ENCODE measurements at regions not wholly inside any gene's neighbourhood (a gene's known extent, or its start where the extent isn't known, plus 50 kb on each side); places are given as distances from the start of the nearest gene placed in this dataset.

DNA sequence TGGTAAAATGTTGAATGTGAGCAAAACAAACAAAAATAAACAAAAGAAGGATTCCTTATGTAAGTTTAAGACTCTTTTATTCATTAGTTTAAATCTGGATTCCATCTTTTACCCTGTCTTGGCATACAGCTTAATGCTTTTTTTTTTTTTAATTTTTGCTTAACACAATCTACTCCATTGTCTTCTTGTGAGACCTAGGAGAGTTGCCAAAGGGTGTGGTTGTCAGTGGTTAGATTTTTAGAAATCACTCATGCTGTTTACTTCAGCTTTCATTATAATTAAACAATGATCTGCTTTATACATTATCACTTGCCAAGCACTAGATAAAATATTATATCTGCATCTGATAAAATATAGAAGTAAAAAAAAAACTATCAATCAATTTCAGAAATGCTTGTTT, 77.7 kb upstream of the KITLG start:
- Mint-ChIP-seq H3K4me3 (no peak overlapping the region), H3K27me3 (no peaks in the 10 kb centered on the region), H3K4me1 (no peaks in the 10 kb centered on the region), H3K9me3 (no peaks in the 10 kb centered on the region), H3K27ac (no peak overlapping the region), H3K36me3 (ENCODE audit: low read depth) (no peaks in the 10 kb centered on the region)
- ATAC-seq (replicated peaks), result no peak

DNA sequence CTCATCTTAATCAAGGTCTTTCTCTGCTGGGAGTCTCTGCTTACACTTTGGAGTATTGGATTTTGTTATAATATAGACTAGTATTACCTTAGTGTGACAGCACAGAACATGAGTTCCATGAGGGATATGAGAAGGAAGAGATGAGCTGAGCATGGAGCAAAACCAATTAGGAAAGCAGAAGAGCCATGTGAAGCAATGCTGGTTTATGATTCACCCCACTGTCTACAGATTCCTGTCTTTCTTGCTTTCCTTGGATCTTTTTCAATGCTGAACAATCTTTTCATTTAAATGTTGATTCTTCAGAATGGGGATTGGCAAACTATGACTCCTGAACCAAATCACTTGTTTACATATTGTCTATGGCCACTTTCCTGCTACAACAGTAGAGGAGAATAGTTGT, 70.4 kb upstream of the KITLG start:
- H3K9me3 Mint-ChIP-seq, result no peaks in the 10 kb centered on the region
- H3K4me1 Mint-ChIP-seq, result no peaks in the 10 kb centered on the region
- H3K27ac Mint-ChIP-seq, result no peak overlapping the region
- H3K4me3 Mint-ChIP-seq, result no peak overlapping the region
- no peaks in the 10 kb centered on the region for H3K36me3 Mint-ChIP-seq (ENCODE audit: low read depth)
- no peaks in the 10 kb centered on the region for H3K27me3 Mint-ChIP-seq
- ATAC-seq (replicated peaks), result no peak

GRCh38 chr12:88648625-88649024, 68.4 kb upstream of the KITLG start:
- Mint-ChIP-seq H3K4me1 (no peaks in the 10 kb centered on the region), H3K9me3 (no peaks in the 10 kb centered on the region), H3K27me3 (no peaks in the 10 kb centered on the region), H3K36me3 (ENCODE audit: low read depth) (no peaks in the 10 kb centered on the region), H3K4me3 (no peak overlapping the region), H3K27ac (no peak overlapping the region)
- ATAC-seq (replicated peaks), result no peak

GRCh38 chr12:88646824-88647223, 66.6 kb upstream of the KITLG start:
- H3K27ac Mint-ChIP-seq, result no peak overlapping the region
- ATAC-seq (replicated peaks), result no peak
- H3K36me3 Mint-ChIP-seq (ENCODE audit: low read depth), result no peaks in the 10 kb centered on the region
- no peaks in the 10 kb centered on the region for H3K27me3 Mint-ChIP-seq
- H3K4me1 Mint-ChIP-seq, result no peaks in the 10 kb centered on the region
- H3K4me3 Mint-ChIP-seq, result no peak overlapping the region
- H3K9me3 Mint-ChIP-seq, result no peaks in the 10 kb centered on the region

DNA sequence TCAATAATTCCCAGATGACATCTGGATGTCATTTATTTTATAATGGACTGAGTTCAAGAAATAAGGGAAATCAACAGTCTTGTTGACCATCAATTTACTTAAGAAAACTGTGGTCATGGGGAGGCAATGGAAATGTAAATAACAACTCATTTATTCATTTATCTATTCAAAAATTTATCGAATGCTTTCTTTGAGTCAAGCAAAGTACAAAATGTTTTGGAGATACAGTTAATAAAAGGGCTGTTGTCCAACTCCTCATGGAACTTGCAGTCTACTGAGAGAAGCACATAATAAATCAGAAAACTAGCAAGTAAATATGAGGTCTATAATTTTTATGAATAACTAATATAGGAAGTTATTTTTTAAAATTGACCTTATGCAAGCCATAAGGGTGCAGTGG, 65.5 kb upstream of the KITLG start:
- Mint-ChIP-seq H3K27me3 (no peaks in the 10 kb centered on the region), H3K36me3 (ENCODE audit: low read depth) (no peaks in the 10 kb centered on the region), H3K9me3 (no peaks in the 10 kb centered on the region), H3K4me3 (no peak overlapping the region), H3K27ac (no peak overlapping the region), H3K4me1 (no peaks in the 10 kb centered on the region)
- ATAC-seq (replicated peaks), result no peak

DNA sequence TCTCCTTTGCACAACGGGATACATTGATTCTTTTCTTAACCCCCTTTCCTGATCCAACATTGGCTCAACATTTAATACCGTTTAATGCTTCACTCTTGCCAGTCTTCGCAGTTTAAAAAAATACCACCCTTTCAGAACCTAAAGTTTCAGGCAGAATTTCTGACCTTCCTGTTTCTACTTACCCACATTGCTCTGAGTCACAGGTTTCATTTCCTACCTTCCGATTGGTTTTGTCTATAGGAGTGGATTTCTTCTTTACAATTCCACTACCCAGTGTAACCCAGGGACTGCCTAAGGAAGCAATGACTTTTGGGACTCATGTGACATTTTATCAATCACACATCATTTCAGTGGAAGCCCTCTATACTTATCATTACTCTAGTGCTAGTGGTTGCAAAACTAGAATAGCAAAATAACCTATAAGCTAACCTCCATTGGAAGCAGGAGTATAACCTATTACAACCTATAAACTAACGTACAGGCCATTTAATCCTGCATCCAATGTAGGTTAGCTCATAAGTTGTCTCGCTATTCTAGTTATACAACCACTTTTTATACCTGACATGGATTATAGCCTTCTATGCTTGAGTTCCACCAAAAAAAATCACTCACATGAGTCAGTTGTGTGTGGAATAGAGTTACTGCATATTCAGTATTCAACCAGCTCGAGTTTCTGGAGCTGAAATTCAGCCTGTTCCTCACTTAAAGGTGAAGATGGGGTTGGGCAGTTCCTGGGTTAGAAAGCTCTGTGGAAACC, 64.9 kb upstream of the KITLG start:
- Mint-ChIP-seq H3K27me3 (no peaks in the 10 kb centered on the region), H3K27ac (no peak overlapping the region), H3K9me3 (no peaks in the 10 kb centered on the region), H3K4me1 (no peaks in the 10 kb centered on the region), H3K36me3 (ENCODE audit: low read depth) (no peaks in the 10 kb centered on the region), H3K4me3 (no peak overlapping the region)
- ATAC-seq (replicated peaks), result no peak

DNA sequence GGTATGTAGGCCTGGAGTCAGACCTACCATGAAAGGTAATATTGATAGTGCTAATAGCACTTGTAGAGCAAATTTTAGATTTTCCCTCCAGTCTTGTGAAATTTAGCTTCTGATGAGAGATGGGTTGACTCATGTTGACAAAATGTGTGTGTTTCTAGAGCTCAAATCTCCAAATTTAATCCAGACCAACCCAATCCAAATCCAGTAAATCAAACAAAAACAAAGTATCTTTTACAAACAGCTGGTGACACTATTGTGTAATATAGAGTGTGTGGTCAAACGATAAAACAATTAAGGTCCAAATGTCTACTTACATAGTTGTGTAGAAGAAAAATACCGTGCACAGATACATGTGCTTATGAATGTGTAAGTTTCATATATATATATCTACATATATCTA, 63.4 kb upstream of the KITLG start:
- peaks cover 4% of the 10 kb centered on the region for H3K27me3 Mint-ChIP-seq
- no peaks in the 10 kb centered on the region for H3K9me3 Mint-ChIP-seq
- no peak for ATAC-seq (replicated peaks)
- H3K36me3 Mint-ChIP-seq (ENCODE audit: low read depth), result no peaks in the 10 kb centered on the region
- H3K4me3 Mint-ChIP-seq, result no peak overlapping the region
- no peaks in the 10 kb centered on the region for H3K4me1 Mint-ChIP-seq
- H3K27ac Mint-ChIP-seq, result no peak overlapping the region

- H3K9me3 Mint-ChIP-seq, result no peaks in the 10 kb centered on the region
- peaks cover 4% of the 10 kb centered on the region for H3K27me3 Mint-ChIP-seq
- ATAC-seq (replicated peaks), result no peak
- no peak overlapping the region for H3K4me3 Mint-ChIP-seq
- no peaks in the 10 kb centered on the region for H3K36me3 Mint-ChIP-seq (ENCODE audit: low read depth)
- no peak overlapping the region for H3K27ac Mint-ChIP-seq
- no peaks in the 10 kb centered on the region for H3K4me1 Mint-ChIP-seq
These were observed 62.6 kb upstream of the KITLG start for GRCh38 chr12:88642675-88643431.

DNA sequence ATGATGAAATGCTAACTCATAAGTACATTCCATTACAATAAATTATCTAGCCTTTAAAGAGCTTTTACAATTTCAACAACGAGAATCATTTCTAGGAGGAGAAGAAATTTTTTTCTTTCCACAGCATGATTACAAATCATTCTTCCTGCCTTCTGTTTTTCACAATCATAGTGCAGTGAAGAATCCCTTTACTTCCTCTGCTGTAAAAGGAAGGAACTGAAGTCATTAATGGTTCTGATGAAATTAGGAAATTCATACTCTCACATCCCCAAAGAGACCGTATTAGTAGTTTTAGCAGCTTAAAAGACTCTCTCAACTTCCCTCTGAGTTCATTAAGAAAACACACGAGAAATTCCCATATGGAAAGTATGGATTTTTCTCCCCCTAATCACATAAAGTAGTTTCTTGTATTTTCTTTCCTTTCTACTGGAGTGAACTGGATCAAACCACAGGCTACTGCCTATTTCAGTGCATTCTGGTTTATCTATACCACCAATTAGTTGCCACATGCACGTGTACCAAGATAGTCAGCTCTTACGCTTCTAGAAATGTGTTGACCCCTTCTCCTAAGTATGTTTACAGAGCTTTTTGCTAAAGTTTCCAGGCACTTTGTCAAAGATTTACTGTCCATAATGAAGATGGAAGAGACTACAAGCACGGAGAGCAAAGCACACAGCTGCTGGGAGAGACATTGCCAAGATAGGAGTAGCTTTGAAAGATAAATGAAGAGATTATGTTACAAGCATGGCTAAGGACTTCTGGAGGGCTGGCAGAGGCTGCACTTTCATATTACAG, 58.9 kb upstream of the KITLG start:
- H3K36me3 Mint-ChIP-seq (ENCODE audit: low read depth), result no peaks in the 10 kb centered on the region
- H3K27ac Mint-ChIP-seq, result no peak overlapping the region
- no peaks in the 10 kb centered on the region for H3K9me3 Mint-ChIP-seq
- ATAC-seq (replicated peaks), result no peak
- no peak overlapping the region for H3K4me3 Mint-ChIP-seq
- peaks cover 4% of the 10 kb centered on the region for H3K27me3 Mint-ChIP-seq
- H3K4me1 Mint-ChIP-seq, result no peaks in the 10 kb centered on the region

GRCh38 chr12:88638388-88638787, 58.1 kb upstream of the KITLG start:
- Mint-ChIP-seq H3K36me3 (ENCODE audit: low read depth) (no peaks in the 10 kb centered on the region), H3K9me3 (no peaks in the 10 kb centered on the region), H3K27ac (no peak overlapping the region), H3K27me3 (peaks cover 4% of the 10 kb centered on the region), H3K4me3 (no peak overlapping the region), H3K4me1 (no peaks in the 10 kb centered on the region)
- ATAC-seq (replicated peaks), result no peak

DNA sequence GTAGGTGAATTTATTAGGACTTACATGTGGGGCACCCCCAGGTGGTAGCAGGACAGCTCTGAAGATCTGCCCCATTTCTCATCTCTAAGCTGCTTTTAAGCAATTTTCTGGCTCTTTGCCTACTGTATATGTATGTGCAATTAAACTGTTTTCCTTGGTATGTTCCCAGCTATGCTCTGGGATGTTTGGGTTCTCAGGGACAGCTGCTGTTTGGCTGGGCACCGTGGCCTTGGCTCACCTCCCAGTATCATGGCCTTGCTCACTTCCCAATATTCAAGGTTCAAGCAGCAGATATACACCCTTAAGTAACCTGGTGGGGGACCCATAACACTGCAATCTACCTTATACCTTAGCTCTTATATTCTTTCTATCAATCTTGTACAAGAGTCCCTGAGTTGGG, 53.7 kb upstream of the KITLG start:
- Mint-ChIP-seq H3K9me3 (no peaks in the 10 kb centered on the region), H3K36me3 (ENCODE audit: low read depth) (no peaks in the 10 kb centered on the region), H3K27me3 (peaks cover 5% of the 10 kb centered on the region), H3K4me1 (no peaks in the 10 kb centered on the region), H3K27ac (no peak overlapping the region), H3K4me3 (no peak overlapping the region)
- ATAC-seq (replicated peaks), result no peak

- H3K36me3 Mint-ChIP-seq (ENCODE audit: low read depth), result no peaks in the 10 kb centered on the region
- no peaks in the 10 kb centered on the region for H3K4me1 Mint-ChIP-seq
- H3K9me3 Mint-ChIP-seq, result no peaks in the 10 kb centered on the region
- no peak for ATAC-seq (replicated peaks)
- H3K4me3 Mint-ChIP-seq, result no peak overlapping the region
- H3K27ac Mint-ChIP-seq, result no peak overlapping the region
- peaks cover 5% of the 10 kb centered on the region for H3K27me3 Mint-ChIP-seq
These were observed 53.0 kb upstream of the KITLG start for GRCh38 chr12:88633312-88633711.

DNA sequence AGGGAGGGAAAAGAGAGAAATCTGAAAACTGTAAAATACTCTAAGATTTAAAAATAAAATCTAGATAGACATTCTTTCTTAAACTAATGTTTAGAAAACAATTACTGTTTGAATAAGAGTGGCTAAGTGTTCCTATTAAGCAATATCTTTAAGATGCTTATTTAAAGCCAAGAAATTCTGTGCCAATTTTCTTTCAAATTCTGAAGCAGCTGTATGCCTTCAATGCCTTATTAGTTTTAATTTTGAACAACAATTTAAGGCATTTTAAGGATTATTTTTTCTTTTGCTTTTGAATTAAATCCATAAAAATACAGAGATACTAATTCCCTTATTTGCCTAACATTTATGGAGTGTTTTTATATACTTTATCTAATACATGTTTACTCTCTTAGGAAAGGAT, 50.3 kb upstream of the KITLG start:
- Mint-ChIP-seq H3K4me3 (no peak overlapping the region), H3K27ac (no peak overlapping the region), H3K27me3 (peaks cover 5% of the 10 kb centered on the region), H3K9me3 (no peaks in the 10 kb centered on the region), H3K4me1 (no peaks in the 10 kb centered on the region), H3K36me3 (ENCODE audit: low read depth) (no peaks in the 10 kb centered on the region)
- ATAC-seq (replicated peaks), result no peak
